ENCODE measurements at regions not wholly inside any gene's neighbourhood (a gene's known extent, or its start where the extent isn't known, plus 50 kb on each side); places are given as distances from the start of the nearest gene placed in this dataset.
"Not testable (repeated sequence)": the region's sequence is repeated elsewhere in the genome, so short reads cannot be mapped to it uniquely, and the experiment has no call there.

- no peak for DNase-seq
These were observed 273.0 kb downstream of the MED10 start for GRCh38 chr5:6105320-6105719.

GRCh38 chr5:6096101-6096500, 282.2 kb downstream of the MED10 start:
- no peak for DNase-seq

- DNase-seq: not testable (repeated sequence)
These were observed 284.2 kb downstream of the MED10 start for GRCh38 chr5:6094180-6094579.

GRCh38 chr5:6090838-6091237, 287.5 kb downstream of the MED10 start:
- DNase-seq: no peak

DNA sequence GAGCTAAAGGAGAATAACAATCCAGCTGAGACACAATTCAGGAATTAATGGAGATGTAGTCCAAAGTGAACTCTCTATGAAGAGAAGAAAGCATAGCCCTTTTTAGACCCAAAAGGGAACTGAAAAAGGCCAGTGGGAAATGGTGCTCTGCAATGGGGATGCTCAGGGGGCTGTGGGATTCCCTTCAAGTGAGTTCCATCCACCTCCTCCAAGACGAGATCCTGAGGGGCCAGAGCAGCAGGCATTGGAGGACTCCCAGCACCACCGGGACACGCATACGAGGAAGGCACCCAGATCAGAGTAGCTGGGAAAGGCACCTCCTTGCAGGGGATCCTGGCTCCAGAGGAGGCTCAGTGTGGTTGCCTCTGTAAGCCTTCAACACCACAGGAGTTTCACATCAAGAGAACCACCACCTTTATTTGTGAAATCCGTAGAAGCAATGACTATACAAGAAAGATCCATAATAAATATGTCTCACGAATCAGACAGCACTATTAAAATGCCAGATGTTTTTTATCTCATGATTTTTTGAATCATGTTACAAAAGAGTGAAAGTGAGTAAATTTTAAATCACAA, 288.2 kb downstream of the MED10 start:
- DNase-seq: no peak

DNA sequence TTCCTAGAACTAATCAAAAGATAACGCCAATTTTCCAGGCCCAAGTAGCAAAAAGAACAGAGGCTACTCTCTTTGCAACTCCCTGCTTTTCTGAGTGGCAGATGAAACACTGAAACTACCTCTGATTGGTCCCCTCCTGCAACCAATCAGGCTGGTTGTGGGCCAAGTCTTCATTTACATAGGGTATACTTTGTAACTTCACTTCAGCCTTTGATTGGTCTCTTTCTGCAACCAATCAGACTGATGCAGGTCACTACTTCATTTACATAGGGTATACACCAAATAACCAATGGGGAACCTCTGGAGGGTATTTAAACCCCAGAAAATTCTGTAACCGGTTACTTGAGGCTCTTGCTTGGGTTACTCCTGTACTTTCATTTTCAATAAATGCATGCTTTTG, 289.6 kb downstream of the MED10 start:
- DNase-seq: no peak

DNA sequence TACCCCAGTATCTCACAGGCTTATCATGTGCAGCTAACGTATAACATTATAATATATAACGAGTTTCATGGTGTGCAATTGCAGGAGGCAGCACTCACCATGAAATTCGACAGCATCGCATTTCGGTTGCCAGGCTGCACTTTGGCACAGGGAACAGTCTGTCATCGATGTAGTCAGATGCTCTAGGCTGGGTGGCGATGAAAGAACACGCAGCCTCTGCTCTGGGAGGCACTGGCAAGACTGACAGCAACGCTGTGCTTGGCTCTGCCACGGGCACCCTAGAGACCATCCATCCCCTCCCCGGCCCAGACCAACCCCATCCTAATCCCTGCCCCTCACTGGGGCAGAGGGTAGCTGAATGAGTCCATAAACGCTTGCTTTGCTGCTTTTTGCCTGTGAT, 290.8 kb downstream of the MED10 start:
- no peak for DNase-seq

GRCh38 chr5:6086871-6087270, 291.5 kb downstream of the MED10 start:
- no peak for DNase-seq

DNA sequence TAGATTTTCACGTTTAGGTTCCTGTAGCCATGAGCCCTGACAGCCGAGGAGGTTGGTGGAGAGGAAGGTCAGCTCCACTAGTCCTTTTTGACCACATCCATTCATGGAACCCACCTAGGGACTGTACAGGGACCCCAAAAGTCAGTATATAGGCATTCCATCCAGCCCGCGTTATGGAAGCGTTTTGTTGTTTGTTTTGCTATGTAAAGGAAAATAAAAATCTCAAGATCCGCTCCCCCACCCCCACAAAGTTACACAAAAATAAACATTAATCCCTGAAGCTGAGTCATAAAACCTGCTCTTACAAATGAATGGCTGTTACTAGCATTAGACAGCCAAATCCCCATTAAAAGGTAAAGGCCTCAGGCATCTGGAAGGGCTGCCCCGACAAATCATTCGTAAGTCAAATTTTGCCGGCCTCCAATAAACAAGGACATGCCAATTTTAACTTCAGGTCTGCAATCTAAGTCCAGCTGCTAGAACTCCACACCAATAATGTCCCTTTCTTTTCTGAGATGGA, 292.9 kb downstream of the MED10 start:
- no peak for DNase-seq

GRCh38 chr5:6084836-6085235, 293.5 kb downstream of the MED10 start:
- no peak for DNase-seq

DNA sequence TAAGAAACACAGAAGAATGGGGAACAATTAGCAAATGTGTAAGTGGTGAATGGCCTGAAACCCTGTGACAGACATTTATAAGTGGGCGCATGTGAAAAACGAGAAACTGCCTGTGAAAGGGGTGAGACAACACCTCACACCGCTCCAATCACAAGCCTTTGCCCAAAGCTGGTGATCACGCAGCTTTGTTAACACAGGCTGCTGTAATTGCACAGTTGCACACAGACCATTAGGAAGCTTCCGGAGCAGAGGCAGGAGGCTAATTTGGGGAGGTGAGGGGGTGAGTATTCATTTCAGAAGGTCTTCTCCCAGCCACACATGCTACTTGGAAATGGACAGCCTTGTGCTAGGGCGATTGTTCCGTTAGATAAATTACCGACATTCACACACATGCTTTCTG, 294.0 kb downstream of the MED10 start:
- DNase-seq: no peak

DNA sequence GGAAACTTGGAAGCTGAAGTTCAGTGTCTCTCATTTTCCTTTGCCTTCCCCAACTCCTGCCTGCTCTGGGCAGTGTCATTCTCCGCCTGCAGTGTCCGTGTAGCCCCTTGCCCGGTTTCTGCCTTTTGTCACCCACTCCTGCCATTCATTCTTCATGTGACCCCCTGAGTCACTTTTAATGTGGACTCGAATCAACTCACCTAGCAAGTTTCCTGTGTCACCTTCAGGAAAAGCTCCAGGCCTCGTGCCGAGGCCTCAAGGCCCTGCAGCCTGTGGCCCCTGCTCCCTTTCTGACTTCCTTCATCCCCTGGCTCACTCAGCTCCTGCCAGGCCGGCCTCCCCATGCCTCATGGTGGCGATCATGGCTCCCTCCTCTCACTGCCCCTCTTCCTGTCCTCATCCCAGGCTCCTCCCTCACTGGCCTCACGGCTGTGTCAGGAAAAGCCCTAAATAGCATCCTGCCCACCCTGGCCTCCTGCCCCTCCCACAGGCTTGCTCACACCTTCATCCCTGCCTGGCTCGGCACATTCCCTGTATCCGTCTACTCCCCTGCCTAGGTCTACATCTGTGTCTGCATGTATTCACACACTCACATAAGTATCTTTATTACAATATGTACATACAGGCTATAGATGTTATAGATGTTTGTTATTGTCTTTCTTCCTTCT, 294.9 kb downstream of the MED10 start:
- DNase-seq: no peak

DNA sequence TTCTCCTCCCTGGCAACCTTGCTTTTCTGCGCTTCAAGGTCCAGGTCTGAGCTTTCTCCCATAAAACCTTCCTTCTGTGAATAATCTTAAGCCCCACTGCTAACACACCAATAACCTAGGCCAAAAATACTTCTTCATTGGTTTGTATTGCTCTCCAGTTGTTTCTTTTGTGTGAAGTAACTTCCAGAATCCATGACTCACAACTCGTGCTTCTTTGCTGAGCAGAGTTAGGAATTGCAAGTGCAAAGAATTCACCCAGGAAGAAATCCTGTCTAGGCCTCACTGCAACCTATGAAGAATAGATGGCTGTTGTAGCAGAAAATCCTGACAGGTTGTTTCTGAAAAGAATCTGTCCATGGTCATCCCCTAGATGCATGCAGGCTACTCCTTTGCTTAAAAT, 295.7 kb downstream of the MED10 start:
- DNase-seq: no peak

- DNase-seq: no peak
These were observed 296.6 kb downstream of the MED10 start for GRCh38 chr5:6081727-6082210.

GRCh38 chr5:6080930-6081726, 297.2 kb downstream of the MED10 start:
- DNase-seq: no peak

DNA sequence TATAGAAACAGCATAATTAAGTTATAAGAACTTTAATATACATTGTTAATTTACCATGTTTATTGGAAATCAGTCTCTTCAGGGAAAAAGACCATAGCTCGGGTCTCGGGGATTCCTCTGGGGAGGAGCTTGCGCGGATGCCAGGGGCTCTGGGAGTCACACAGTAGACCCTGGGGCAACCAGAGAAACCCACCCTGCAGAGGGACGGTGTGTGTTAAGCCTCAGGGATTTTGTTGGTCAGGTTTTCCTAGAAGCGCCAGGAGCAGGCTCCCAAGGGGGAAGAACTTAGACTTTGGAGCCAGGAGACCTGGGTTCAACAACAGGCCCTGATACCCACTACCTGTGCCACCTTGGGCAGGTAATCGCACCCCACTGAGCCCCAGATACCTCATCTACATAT, 297.9 kb downstream of the MED10 start:
- no peak for DNase-seq

GRCh38 chr5:6078881-6079280, 299.5 kb downstream of the MED10 start:
- no peak for DNase-seq

DNA sequence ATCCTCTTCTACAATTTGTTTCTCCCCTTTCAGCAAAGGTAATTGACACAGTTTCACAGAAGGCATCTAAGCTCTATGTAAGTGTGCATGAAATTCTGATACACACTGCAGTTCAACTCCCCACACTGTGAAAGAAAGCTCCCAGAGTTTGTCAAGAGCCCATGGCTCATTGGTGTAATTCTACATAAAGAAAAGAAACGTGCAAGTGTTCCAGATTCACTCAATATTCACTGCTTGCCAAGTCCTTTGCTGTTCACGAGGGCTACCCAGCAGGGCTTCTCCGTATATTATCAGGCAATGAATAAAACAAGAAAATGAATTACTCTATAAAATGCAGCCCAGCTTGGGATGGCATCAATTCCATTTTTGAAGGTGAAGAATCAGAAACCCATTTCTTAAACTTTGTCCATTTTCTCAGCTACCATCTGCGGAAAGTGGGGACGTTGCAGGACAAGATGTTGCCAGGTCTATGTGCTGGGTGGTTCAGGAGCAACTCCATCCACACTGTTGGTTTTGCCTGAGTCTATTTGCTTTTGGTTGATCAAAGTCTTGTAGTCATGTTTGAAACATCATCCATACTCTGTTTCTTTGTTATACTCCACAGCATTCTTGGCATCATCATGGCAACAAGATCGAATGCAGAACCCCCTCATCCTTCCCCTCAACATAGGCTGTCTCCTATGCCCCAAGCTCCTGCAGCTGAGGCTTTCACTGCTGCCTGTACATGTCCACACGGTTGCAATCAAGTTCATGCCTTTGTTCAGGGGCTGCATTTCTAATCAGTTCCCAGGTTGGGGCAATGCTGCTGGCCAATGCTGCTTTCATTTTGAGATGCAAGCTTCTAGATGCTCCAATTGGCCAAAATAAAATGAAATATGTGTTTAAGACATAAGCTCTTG, 301.8 kb downstream of the MED10 start:
- DNase-seq: no peak

- DNase-seq: not testable (repeated sequence)
These were observed 305.9 kb downstream of the MED10 start for GRCh38 chr5:6072488-6072887.

GRCh38 chr5:6069496-6070185, 308.7 kb downstream of the MED10 start:
- DNase-seq: no peak

DNA sequence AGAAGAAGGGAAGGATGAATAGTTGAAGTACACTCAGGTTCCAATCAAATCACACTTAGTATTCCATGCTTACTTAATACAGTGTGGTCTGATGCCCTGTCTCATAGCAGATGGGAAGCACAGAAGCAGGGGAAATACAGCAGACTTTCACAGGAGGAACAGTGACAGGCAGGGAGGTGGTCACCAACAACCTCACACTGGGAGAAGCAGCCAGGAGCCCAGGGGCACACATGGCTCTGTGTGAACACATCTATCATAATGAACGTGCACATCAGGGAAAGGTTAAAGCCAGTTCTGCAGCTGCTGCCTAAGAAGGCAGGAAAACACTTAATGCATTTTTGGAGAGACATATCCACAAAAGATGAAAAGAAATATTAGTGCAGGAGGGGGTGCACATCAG, 312.3 kb downstream of the MED10 start:
- DNase-seq: no peak

GRCh38 chr5:6059137-6059800, 319.1 kb downstream of the MED10 start:
- no peak for DNase-seq
